WI38 (cell line): ENCODE measurements at regions not wholly inside any gene's neighbourhood (a gene's known extent, or its start where the extent isn't known, plus 50 kb on each side); places are given as distances from the start of the nearest gene placed in this dataset.
"Not testable (repeated sequence)": the region's sequence is repeated elsewhere in the genome, so short reads cannot be mapped to it uniquely, and the experiment has no call there.

Experiments used
- H3K4me3 ChIP-seq: 2 replicates; pipeline ENCODE4 v1.5.1; 2011; ENCODE audit warnings: low read depth, mild to moderate bottlenecking, control low read depth, low read length
- CTCF ChIP-seq: IDR thresholded peaks from 2 replicates; pipeline ENCODE4 v1.5.1; 2012; ENCODE audit warnings: low read depth, mild to moderate bottlenecking, control low read depth, low read length

GRCh38 chr4:86508436-86508835 is 85.7 kb upstream of the PTPN13 start:
- H3K4me3 ChIP-seq, result peak overlapping the region; percentile 44
- TF ChIP-seq CTCF, result no peak

DNA sequence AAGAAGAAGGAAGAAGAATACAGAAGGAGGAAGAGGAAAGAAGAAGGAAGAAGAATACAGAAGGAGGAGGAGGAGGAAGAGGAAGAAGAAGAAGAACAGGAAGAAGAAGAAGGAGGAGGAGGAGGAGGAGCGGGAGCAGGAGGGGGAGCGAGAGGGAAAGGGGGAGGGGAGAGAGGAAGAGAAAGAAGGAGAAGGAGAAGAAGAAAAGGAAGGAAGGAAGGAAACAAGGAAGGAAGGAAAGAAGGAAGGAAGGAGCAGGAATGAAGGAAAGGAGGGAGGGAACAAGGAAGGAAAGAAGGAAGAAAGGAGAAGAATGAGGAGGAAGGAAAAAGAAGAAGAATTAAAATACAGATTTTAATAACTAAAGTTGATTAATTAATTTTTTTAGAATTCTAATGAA is 82.5 kb upstream of the PTPN13 start:
- H3K4me3 ChIP-seq, result no peak overlapping the region
- no peak for TF ChIP-seq CTCF

- TF ChIP-seq CTCF, result no peak
- H3K4me3 ChIP-seq, result no peak overlapping the region
These were observed 81.5 kb upstream of the PTPN13 start for GRCh38 chr4:86512631-86513030.

- H3K4me3 ChIP-seq, result not testable (repeated sequence)
These were observed 78.2 kb upstream of the PTPN13 start for GRCh38 chr4:86515963-86516362.

DNA sequence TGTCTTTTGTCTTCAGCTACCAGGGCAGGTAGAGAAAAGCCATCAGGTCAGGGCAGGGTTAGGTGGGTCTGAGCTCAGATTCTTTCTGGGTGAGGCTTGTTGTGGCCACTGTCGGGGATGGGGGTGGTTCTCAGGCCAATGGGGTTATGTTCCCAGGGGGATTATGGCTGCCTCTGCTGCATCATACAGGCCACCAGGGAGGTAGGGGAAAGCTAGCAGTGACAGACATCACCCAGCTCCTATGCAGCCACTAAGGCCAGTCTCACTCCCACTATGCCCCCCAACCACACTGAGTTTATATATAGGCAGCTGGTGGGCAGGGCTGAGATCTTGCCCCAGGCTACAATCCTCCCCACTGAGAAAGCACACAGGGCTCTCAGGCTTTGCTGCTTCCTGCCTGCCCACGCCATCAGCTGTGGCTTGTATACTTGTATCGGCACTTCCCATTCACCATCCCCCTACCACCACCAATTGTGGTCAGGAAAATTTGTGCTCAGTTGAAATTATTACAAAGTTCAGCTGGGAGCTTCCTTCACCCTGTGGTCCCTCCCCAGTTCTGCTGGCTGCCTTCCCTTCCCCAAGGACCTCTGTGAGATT is 72.6 kb upstream of the PTPN13 start:
- H3K4me3 ChIP-seq, result no peak overlapping the region
- no peak for TF ChIP-seq CTCF

- no peak overlapping the region for H3K4me3 ChIP-seq
- TF ChIP-seq CTCF, result no peak; the same call in 1 of the 2 replicates
These were observed 71.8 kb upstream of the PTPN13 start for GRCh38 chr4:86522349-86522748.

- no peak overlapping the region for H3K4me3 ChIP-seq
- TF ChIP-seq CTCF, result no peak
These were observed 70.8 kb upstream of the PTPN13 start for GRCh38 chr4:86523333-86523732.

- H3K4me3 ChIP-seq, result not testable (repeated sequence)
These were observed 66.4 kb upstream of the PTPN13 start for GRCh38 chr4:86527713-86528112.
